ENCODE measurements at regions not wholly inside any gene's neighbourhood (a gene's known extent, or its start where the extent isn't known, plus 50 kb on each side); places are given as distances from the start of the nearest gene placed in this dataset.

GRCh38 chr3:59456852-59457485 lies 407.1 kb upstream of the CFAP20DC start:
- DNase-seq (no peak), ATAC-seq (no peak)
- intact Hi-C loops (cut with DNase I, micrococcal nuclease), result no loop called here

GRCh38 chr3:59451800-59452746 lies 402.2 kb upstream of the CFAP20DC start:
- intact Hi-C loops (cut with DNase I, micrococcal nuclease), result no loop called here
- TF ChIP-seq, protein P1, sequence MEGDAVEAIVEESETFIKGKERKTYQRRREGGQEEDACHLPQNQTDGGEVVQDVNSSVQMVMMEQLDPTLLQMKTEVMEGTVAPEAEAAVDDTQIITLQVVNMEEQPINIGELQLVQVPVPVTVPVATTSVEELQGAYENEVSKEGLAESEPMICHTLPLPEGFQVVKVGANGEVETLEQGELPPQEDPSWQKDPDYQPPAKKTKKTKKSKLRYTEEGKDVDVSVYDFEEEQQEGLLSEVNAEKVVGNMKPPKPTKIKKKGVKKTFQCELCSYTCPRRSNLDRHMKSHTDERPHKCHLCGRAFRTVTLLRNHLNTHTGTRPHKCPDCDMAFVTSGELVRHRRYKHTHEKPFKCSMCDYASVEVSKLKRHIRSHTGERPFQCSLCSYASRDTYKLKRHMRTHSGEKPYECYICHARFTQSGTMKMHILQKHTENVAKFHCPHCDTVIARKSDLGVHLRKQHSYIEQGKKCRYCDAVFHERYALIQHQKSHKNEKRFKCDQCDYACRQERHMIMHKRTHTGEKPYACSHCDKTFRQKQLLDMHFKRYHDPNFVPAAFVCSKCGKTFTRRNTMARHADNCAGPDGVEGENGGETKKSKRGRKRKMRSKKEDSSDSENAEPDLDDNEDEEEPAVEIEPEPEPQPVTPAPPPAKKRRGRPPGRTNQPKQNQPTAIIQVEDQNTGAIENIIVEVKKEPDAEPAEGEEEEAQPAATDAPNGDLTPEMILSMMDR (IDR thresholded peaks at IDR 0.05), result no peak
- DNase-seq (no peak), ATAC-seq (no peak)
- Histone ChIP-seq H3K36me3 (ENCODE audit: low read depth) (no peaks in the 10 kb centered on the region), H3K4me1 (ENCODE audit: low read depth) (no peaks in the 10 kb centered on the region), H3K4me3 (no peak overlapping the region), H3K9me3 (no peaks in the 10 kb centered on the region)

More at GRCh38 chr3:59456852-59457485, 407.1 kb upstream of the CFAP20DC start:
- no peaks in the 10 kb centered on the region for H3K36me3 ChIP-seq (ENCODE audit: low read depth)
- H3K4me3 ChIP-seq, result no peak overlapping the region
- peaks cover 3% of the 10 kb centered on the region for H3K9me3 ChIP-seq
- TF ChIP-seq, protein P1 (IDR thresholded peaks at IDR 0.05), result no peak
- no peaks in the 10 kb centered on the region for H3K4me1 ChIP-seq (ENCODE audit: low read depth)

DNA sequence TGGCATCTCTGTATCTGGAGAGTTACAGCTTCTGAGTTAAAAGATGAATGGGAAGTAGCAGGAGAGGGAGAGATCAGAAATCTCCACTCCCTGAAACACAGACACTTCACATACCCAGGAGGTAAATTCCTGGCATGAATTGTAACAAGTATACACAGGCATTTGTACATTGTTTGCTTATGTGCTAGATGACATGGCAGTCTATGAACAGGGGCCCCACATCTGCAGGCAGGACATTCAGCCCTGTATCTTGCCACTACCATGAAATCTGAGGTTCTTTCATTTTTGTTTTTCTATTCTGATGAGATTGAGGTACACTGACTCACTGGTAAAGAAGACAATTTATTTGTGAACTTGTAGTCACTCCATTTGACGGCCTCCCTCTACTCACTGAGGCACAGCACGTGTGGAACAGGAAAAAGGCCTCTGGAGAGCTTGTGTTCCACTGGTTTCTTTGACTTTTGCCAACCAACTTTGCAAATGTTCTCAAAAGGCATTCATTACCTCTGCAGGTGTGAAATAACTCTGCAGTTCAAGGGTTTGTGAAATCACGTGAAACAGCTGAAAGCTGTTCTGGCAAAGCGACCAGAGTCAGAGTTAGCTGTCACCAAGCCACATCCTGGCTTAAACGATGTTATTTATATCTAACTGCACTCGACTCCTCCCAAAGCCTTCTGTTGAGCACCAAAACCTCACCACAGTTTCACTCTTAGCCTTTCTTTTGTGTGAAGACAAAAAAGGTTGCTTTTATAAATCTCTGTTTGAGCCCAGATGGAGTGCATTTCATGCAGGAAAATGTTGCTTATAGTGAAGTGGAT lies 401.3 kb upstream of the CFAP20DC start:
- ATAC-seq (peak; percentile 81), DNase-seq (peak in 1 of 3 donors; percentile 40)
- no peak overlapping the region for H3K4me3 ChIP-seq
- TF ChIP-seq, protein P1 (IDR thresholded peaks at IDR 0.05), result no peak
- H3K4me1 ChIP-seq (ENCODE audit: low read depth), result no peaks in the 10 kb centered on the region
- H3K36me3 ChIP-seq (ENCODE audit: low read depth), result no peaks in the 10 kb centered on the region
- intact Hi-C loops (cut with DNase I, micrococcal nuclease), result no loop called here
- H3K9me3 ChIP-seq, result no peaks in the 10 kb centered on the region

DNA sequence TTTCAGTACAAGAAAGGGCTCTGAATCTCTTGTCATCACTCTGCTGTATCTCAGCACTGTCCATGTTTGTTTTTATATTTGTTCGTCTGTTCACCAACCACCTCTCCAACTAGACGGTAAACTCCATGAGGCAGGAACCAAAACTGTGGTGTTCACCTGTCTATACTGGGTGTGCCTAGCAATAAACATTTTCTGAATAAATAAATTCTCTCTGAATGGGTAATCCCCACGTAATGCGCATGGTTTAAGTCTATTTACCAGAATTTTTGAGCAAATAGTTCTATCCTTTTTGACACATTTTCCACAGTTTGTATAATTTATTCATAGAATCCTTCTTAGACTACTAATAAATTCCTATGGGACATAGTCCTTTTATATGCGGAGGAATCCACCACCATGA lies 400.6 kb upstream of the CFAP20DC start:
- intact Hi-C loops (cut with DNase I, micrococcal nuclease), result no loop called here
- ATAC-seq (no peak), DNase-seq (no peak)
- Histone ChIP-seq H3K9me3 (no peaks in the 10 kb centered on the region), H3K4me3 (no peak overlapping the region), H3K4me1 (ENCODE audit: low read depth) (no peaks in the 10 kb centered on the region), H3K36me3 (ENCODE audit: low read depth) (no peaks in the 10 kb centered on the region)
- TF ChIP-seq, protein P1 (IDR thresholded peaks at IDR 0.05), result no peak

DNA sequence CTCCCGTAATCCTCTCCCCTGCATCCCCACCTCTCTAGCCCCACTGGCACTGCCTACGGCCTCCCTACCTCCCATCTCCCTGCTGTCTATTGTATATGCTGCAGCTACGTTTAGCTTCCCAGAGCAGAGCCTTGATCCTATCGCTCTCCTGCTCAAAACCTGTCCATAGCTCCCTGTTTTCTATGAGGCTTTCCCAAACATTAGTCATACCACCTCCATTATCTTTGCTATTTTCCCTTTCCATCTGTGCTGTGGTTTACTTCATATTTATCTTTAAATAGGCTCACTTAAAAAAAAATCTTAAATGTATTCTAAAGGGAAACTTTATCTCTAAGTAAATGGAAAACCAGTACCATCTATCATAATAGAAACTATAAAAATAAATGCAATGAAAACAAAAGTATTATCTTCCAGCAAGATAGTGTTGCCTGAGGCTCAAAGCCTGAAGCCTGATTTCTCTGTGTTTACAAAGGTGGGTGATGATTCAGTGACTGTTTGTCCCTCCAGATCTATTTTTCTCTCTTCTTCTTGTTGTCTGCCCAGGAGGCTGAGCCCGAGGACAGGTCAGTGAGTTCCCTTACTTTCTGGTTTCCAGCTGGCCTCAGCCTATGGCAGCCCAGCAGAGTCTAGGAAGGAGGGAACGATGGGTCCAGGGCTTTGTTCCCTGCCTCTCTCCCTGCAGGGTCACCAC lies 397.1 kb upstream of the CFAP20DC start:
- Histone ChIP-seq H3K4me3 (no peak overlapping the region), H3K36me3 (ENCODE audit: low read depth) (no peaks in the 10 kb centered on the region), H3K9me3 (no peaks in the 10 kb centered on the region), H3K4me1 (ENCODE audit: low read depth) (no peaks in the 10 kb centered on the region)
- ATAC-seq (no peak), DNase-seq (no peak)
- TF ChIP-seq, protein P1 (IDR thresholded peaks at IDR 0.05), result no peak
- intact Hi-C loops (cut with DNase I, micrococcal nuclease), result no loop called here

All from mucosa of descending colon (tissue), 3 donors.